DMS114 treated with DMSO at 0.1 percent for 48 hours (cell line): ENCODE measurements at regions not wholly inside any gene's neighbourhood (a gene's known extent, or its start where the extent isn't known, plus 50 kb on each side); places are given as distances from the start of the nearest gene placed in this dataset.
"Not testable (repeated sequence)": the region's sequence is repeated elsewhere in the genome, so short reads cannot be mapped to it uniquely, and the experiment has no call there.

Experiments
- DNase-seq: peaks from one replicate; lab custom pipeline; 2025; ENCODE audit not compliant: unreplicated experiment; lab: John Stamatoyannopoulos, UW

GRCh38 chr9:82431121-82431520 lies 442.5 kb downstream of the SPATA31D1 start:
- DNase-seq, result no peak

- DNase-seq, result not testable (repeated sequence)
These were observed 444.8 kb downstream of the SPATA31D1 start for GRCh38 chr9:82433290-82433931.

GRCh38 chr9:82436475-82436874 lies 447.9 kb downstream of the SPATA31D1 start:
- DNase-seq, result no peak

- not testable (repeated sequence) for DNase-seq
These were observed 448.6 kb downstream of the SPATA31D1 start for GRCh38 chr9:82437183-82437582.

GRCh38 chr9:82438581-82438980 lies 450.0 kb downstream of the SPATA31D1 start:
- DNase-seq, result no peak

GRCh38 chr9:82443312-82443711 lies 454.7 kb downstream of the SPATA31D1 start:
- no peak for DNase-seq

GRCh38 chr9:82445556-82445955 lies 457.0 kb downstream of the SPATA31D1 start:
- DNase-seq, result no peak

- DNase-seq, result no peak
These were observed 458.8 kb downstream of the SPATA31D1 start for GRCh38 chr9:82447343-82447742.

GRCh38 chr9:82449986-82450385 lies 461.4 kb downstream of the SPATA31D1 start:
- no peak for DNase-seq

- no peak for DNase-seq
These were observed 466.1 kb downstream of the SPATA31D1 start for GRCh38 chr9:82454509-82455190.

GRCh38 chr9:82456642-82457041 lies 468.1 kb downstream of the SPATA31D1 start:
- DNase-seq, result no peak

GRCh38 chr9:82457298-82457697 lies 468.7 kb downstream of the SPATA31D1 start:
- DNase-seq, result no peak

- DNase-seq, result no peak
These were observed 469.3 kb downstream of the SPATA31D1 start for GRCh38 chr9:82457891-82458290.

GRCh38 chr9:82458296-82458695 lies 469.7 kb downstream of the SPATA31D1 start:
- DNase-seq, result no peak

- no peak for DNase-seq
These were observed 478.2 kb downstream of the SPATA31D1 start for GRCh38 chr9:82466616-82467260.

- no peak for DNase-seq
These were observed 478.9 kb downstream of the SPATA31D1 start for GRCh38 chr9:82467436-82467835.

- no peak for DNase-seq
These were observed 485.7 kb downstream of the SPATA31D1 start for GRCh38 chr9:82474235-82474634.

- DNase-seq, result no peak
These were observed 487.2 kb downstream of the SPATA31D1 start for GRCh38 chr9:82475584-82476301.

GRCh38 chr9:82480921-82481320 lies 492.3 kb downstream of the SPATA31D1 start:
- no peak for DNase-seq

- no peak for DNase-seq
These were observed 499.4 kb downstream of the SPATA31D1 start for GRCh38 chr9:82487935-82488312.

GRCh38 chr9:82488313-82489200 lies 500.0 kb downstream of the SPATA31D1 start:
- no peak for DNase-seq
